Osteoblast (primary cell): ENCODE measurements at regions not wholly inside any gene's neighbourhood (a gene's known extent, or its start where the extent isn't known, plus 50 kb on each side); places are given as distances from the start of the nearest gene placed in this dataset.

Experiments used
- DNase-seq: peaks from one replicate; pipeline ENCODE4 v3.0.0; 2011; ENCODE audit warnings: low spot score, mixed read lengths; ENCODE audit not compliant: insufficient read length; ENCODE audit errors: missing footprints
- H2AFZ ChIP-seq: 2 replicates; pipeline ENCODE4 v1.6.0; 2011; ENCODE audit warnings: mild to moderate bottlenecking, low read length
- H3K27ac ChIP-seq: 2 replicates; pipeline ENCODE4 v1.5.1; 2011; ENCODE audit warnings: mild to moderate bottlenecking, low read depth, low read length, moderate library complexity
- H3K27me3 ChIP-seq: 2 replicates; pipeline ENCODE4 v1.6.0; 2012; ENCODE audit warnings: mild to moderate bottlenecking, control low read depth, inconsistent platforms, low read length, moderate library complexity; ENCODE audit not compliant: insufficient read depth
- H3K36me3 ChIP-seq: 2 replicates; pipeline ENCODE4 v1.5.1; 2011; ENCODE audit warnings: mild to moderate bottlenecking, low read length, control low read depth, moderate library complexity; ENCODE audit not compliant: insufficient read depth
- H3K4me1 ChIP-seq: 2 replicates; pipeline ENCODE4 v1.5.1; 2011; ENCODE audit warnings: mild to moderate bottlenecking, low read length, control low read depth, moderate library complexity; ENCODE audit not compliant: insufficient read depth
- H3K4me2 ChIP-seq: 2 replicates; pipeline ENCODE4 v1.6.0; 2011; ENCODE audit warnings: mild to moderate bottlenecking, low read length; ENCODE audit not compliant: insufficient read depth
- H3K4me3 ChIP-seq: fragments of 200-600 bp; sonication (generic); 3 replicates; pipeline ENCODE4 v1.5.1; 2012; ENCODE audit warnings: mild to moderate bottlenecking, low read length, inconsistent platforms; ENCODE audit not compliant: insufficient read depth
- H3K79me2 ChIP-seq: 2 replicates; pipeline ENCODE4 v1.6.0; 2012; ENCODE audit warnings: mild to moderate bottlenecking, low read length, control low read depth, inconsistent platforms; ENCODE audit not compliant: insufficient read depth
- H3K9me3 ChIP-seq: 2 replicates; pipeline ENCODE4 v1.5.1; 2011; ENCODE audit warnings: low read depth, low read length, control low read depth
- H4K20me1 ChIP-seq: 2 replicates; pipeline ENCODE4 v1.6.0; 2012; ENCODE audit warnings: mild to moderate bottlenecking, low read length, control low read depth; ENCODE audit not compliant: insufficient read depth
- CTCF ChIP-seq: IDR thresholded peaks from 2 replicates; pipeline ENCODE4 v1.5.1; 2011; ENCODE audit warnings: mild to moderate bottlenecking, low read depth, low read length, moderate library complexity; ENCODE audit errors: extremely low read depth

GRCh38 chr13:44719857-44720671 lies 143.9 kb upstream of the TSC22D1 start:
- H2AFZ ChIP-seq, result peak overlapping the region; percentile 18
- H3K27me3 ChIP-seq, result no peaks in the 10 kb centered on the region
- peak; percentile 57 for DNase-seq
- no peaks in the 10 kb centered on the region for H3K79me2 ChIP-seq
- no peak overlapping the region for H3K4me3 ChIP-seq
- H3K9me3 ChIP-seq, result peaks cover 2% of the 10 kb centered on the region
- no peaks in the 10 kb centered on the region for H4K20me1 ChIP-seq
- peak overlapping the region; percentile 46 for H3K4me2 ChIP-seq
- H3K4me1 ChIP-seq, result peaks cover 31% of the 10 kb centered on the region
- H3K36me3 ChIP-seq, result no peaks in the 10 kb centered on the region
- peak overlapping the region; percentile 92 for H3K27ac ChIP-seq
- TF ChIP-seq CTCF, result no peak

GRCh38 chr13:44718467-44718866 lies 142.3 kb upstream of the TSC22D1 start:
- Histone ChIP-seq H3K79me2 (no peaks in the 10 kb centered on the region), H3K4me1 (peaks cover 47% of the 10 kb centered on the region), H3K4me2 (no peak overlapping the region), H3K27me3 (no peaks in the 10 kb centered on the region), H3K4me3 (no peak overlapping the region), H3K27ac (no peak overlapping the region), H3K36me3 (no peaks in the 10 kb centered on the region), H2AFZ (no peak overlapping the region), H4K20me1 (no peaks in the 10 kb centered on the region), H3K9me3 (peaks cover 2% of the 10 kb centered on the region)
- no peak for DNase-seq
- TF ChIP-seq CTCF, result no peak

DNA sequence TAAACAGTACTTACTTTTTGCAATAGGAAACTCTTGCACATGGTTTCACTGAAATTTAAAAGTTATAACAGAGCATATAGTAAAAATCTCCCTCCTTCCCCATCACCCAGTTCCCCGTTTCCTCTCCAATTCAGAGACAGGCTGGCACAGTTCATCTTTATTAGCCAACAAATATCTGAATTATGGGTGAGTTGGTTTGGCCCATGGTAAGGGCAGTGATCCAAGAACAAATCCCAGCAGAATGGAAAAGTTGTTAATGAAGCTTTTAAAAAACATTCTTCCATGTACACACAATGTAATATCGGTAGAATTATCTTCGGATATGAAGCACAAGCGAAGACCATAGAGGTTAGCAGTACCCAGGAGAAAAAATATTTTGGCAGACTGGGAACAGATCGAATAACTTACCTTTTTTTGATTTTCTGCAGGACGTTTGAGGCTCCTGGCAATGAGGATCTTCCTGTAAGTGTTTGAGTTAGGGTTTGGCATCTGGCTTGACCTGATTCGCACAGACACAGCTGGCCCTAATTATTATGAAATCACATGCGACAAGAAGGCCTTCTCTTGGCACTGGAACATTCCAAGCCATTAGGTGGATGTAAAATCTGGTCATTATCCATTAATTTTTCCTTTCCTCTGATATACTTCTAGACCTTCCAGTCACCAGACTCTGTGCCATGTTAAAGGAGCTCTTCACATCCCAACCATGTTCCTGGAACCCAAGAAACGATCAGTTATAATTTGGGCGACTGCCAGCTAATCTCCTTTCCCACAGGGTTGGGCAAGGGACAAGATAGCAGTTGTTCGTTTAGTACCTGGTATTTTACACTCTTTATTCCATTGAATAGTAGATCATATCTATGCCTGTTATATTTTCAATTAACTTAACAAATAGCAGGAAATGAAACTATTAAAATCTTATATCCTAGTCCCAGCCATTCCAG lies 139.4 kb upstream of the TSC22D1 start:
- Histone ChIP-seq H4K20me1 (no peaks in the 10 kb centered on the region), H3K4me1 (peaks cover 59% of the 10 kb centered on the region), H3K27ac (peak overlapping the region; percentile 61), H3K4me2 (peak overlapping the region; percentile 15), H3K4me3 (no peak overlapping the region), H3K27me3 (no peaks in the 10 kb centered on the region), H3K79me2 (no peaks in the 10 kb centered on the region), H2AFZ (peak overlapping the region; percentile 35), H3K9me3 (no peaks in the 10 kb centered on the region), H3K36me3 (no peaks in the 10 kb centered on the region)
- no peak for TF ChIP-seq CTCF
- DNase-seq, result no peak
